ENCODE measurements at regions not wholly inside any gene's neighbourhood (a gene's known extent, or its start where the extent isn't known, plus 50 kb on each side); places are given as distances from the start of the nearest gene placed in this dataset.

- TF ChIP-seq FOXM1 (IDR thresholded peaks at IDR 0.05; ENCODE audit: borderline replicate concordance, low read depth): no peak
- TF ChIP-seq TEAD4 (IDR thresholded peaks at IDR 0.05): no peak
- no peak for TF ChIP-seq NFIC (IDR thresholded peaks at IDR 0.05)
- no peak for TF ChIP-seq ZBTB7A (IDR thresholded peaks at IDR 0.05; ENCODE audit: low read depth)
- no peak for TF ChIP-seq EP300 (IDR thresholded peaks at IDR 0.05; ENCODE audit: borderline replicate concordance)
- TF ChIP-seq REST (IDR thresholded peaks at IDR 0.05; ENCODE audit: low read depth): no peak
- no peak for TF ChIP-seq CEBPB (IDR thresholded peaks at IDR 0.05)
- TF ChIP-seq TCF12 (IDR thresholded peaks at IDR 0.05; ENCODE audit: low read depth): no peak
- TF ChIP-seq EGR1 (IDR thresholded peaks at IDR 0.05): no peak
- TF ChIP-seq TAF1 (IDR thresholded peaks at IDR 0.05; ENCODE audit: low read depth): no peak
- no peak for TF ChIP-seq RAD21 (IDR thresholded peaks at IDR 0.05; ENCODE audit: low read depth)
- no peak for TF ChIP-seq MAX (IDR thresholded peaks at IDR 0.05)
- no peak for TF ChIP-seq USF1 (IDR thresholded peaks at IDR 0.05)
- no peak for TF ChIP-seq CREB1 (IDR thresholded peaks at IDR 0.05; ENCODE audit: low read depth)
- no peak for TF ChIP-seq YY1 (IDR thresholded peaks at IDR 0.05; ENCODE audit: low read depth)
These were observed 244.5 kb downstream of the CDC5L start for GRCh38 chr6:44631968-44632367.

- TF ChIP-seq CREB1 (IDR thresholded peaks at IDR 0.05; ENCODE audit: low read depth): no peak
- no peak for TF ChIP-seq REST (IDR thresholded peaks at IDR 0.05; ENCODE audit: low read depth)
- TF ChIP-seq RAD21 (IDR thresholded peaks at IDR 0.05; ENCODE audit: low read depth): no peak
- no peak for TF ChIP-seq TCF12 (IDR thresholded peaks at IDR 0.05; ENCODE audit: low read depth)
- no peak for TF ChIP-seq ZBTB7A (IDR thresholded peaks at IDR 0.05; ENCODE audit: low read depth)
- no peak for TF ChIP-seq USF1 (IDR thresholded peaks at IDR 0.05)
- TF ChIP-seq EP300 (IDR thresholded peaks at IDR 0.05; ENCODE audit: borderline replicate concordance): no peak
- TF ChIP-seq EGR1 (IDR thresholded peaks at IDR 0.05): no peak
- no peak for TF ChIP-seq FOXM1 (IDR thresholded peaks at IDR 0.05; ENCODE audit: borderline replicate concordance, low read depth)
These were observed 246.8 kb downstream of the CDC5L start for GRCh38 chr6:44634321-44634720.

- TF ChIP-seq FOXM1 (IDR thresholded peaks at IDR 0.05; ENCODE audit: borderline replicate concordance, low read depth): no peak
- TF ChIP-seq TEAD4 (IDR thresholded peaks at IDR 0.05): no peak
- TF ChIP-seq MAX (IDR thresholded peaks at IDR 0.05): no peak
- no peak for TF ChIP-seq RAD21 (IDR thresholded peaks at IDR 0.05; ENCODE audit: low read depth)
- no peak for TF ChIP-seq NFIC (IDR thresholded peaks at IDR 0.05)
- no peak for TF ChIP-seq USF1 (IDR thresholded peaks at IDR 0.05)
- TF ChIP-seq CEBPB (IDR thresholded peaks at IDR 0.05): no peak
- TF ChIP-seq TCF12 (IDR thresholded peaks at IDR 0.05; ENCODE audit: low read depth): no peak
- TF ChIP-seq TAF1 (IDR thresholded peaks at IDR 0.05; ENCODE audit: low read depth): no peak
- TF ChIP-seq EGR1 (IDR thresholded peaks at IDR 0.05): no peak
These were observed 248.0 kb downstream of the CDC5L start for GRCh38 chr6:44635486-44635885.

GRCh38 chr6:44636561-44637248 is 249.2 kb downstream of the CDC5L start:
- TF ChIP-seq REST (IDR thresholded peaks at IDR 0.05; ENCODE audit: low read depth) (no peak), TAF1 (IDR thresholded peaks at IDR 0.05; ENCODE audit: low read depth) (no peak), FOXM1 (IDR thresholded peaks at IDR 0.05; ENCODE audit: borderline replicate concordance, low read depth) (no peak), ZBTB7A (IDR thresholded peaks at IDR 0.05; ENCODE audit: low read depth) (no peak), EP300 (IDR thresholded peaks at IDR 0.05; ENCODE audit: borderline replicate concordance) (no peak), CEBPB (IDR thresholded peaks at IDR 0.05) (no peak), TEAD4 (IDR thresholded peaks at IDR 0.05) (no peak), NFIC (IDR thresholded peaks at IDR 0.05) (no peak), YY1 (IDR thresholded peaks at IDR 0.05; ENCODE audit: low read depth) (no peak), USF1 (IDR thresholded peaks at IDR 0.05) (no peak), MAX (IDR thresholded peaks at IDR 0.05) (no peak), EGR1 (IDR thresholded peaks at IDR 0.05) (no peak), CREB1 (IDR thresholded peaks at IDR 0.05; ENCODE audit: low read depth) (no peak), RAD21 (IDR thresholded peaks at IDR 0.05; ENCODE audit: low read depth) (no peak), TCF12 (IDR thresholded peaks at IDR 0.05; ENCODE audit: low read depth) (no peak)
